ENCODE measurements at regions not wholly inside any gene's neighbourhood (a gene's known extent, or its start where the extent isn't known, plus 50 kb on each side); places are given as distances from the start of the nearest gene placed in this dataset.

DNA sequence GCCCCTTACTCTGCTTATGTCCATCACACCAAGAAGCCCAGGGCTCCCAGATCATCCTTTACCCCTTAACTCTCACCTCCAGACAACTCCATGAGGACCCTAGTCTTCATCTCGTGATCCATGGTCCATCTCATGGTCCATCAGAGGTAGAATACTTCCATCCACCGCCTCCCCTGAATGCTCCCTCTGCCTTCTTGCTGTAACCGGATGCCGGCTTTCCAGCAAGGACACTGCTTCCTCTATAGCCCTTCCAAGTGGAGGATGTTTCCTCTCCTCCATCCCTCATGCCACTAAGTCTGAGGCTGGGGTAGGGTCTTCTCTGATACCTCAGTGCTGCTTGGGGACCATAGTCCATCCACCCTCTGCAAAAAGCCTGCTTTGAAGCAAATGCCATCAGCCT, 118.6 kb upstream of the SIX2 start:
- no peaks in the 10 kb centered on the region for H3K4me1 Mint-ChIP-seq
- H3K27ac Mint-ChIP-seq (ENCODE audit: unreplicated experiment) = no peak overlapping the region
- H3K9me3 Mint-ChIP-seq = no peaks in the 10 kb centered on the region
- no peak for DNase-seq (ENCODE audit: low read depth, low spot score)
- no peaks in the 10 kb centered on the region for H3K27me3 Mint-ChIP-seq (ENCODE audit: low read depth)
- no peaks in the 10 kb centered on the region for H3K36me3 Mint-ChIP-seq (ENCODE audit: low read depth)
- H3K4me3 Mint-ChIP-seq = no peak overlapping the region
- TF ChIP-seq CTCF (conservative IDR thresholded peaks at IDR 0.05) = no peak

- TF ChIP-seq CTCF (conservative IDR thresholded peaks at IDR 0.05) = no peak
- Mint-ChIP-seq H3K9me3 (no peaks in the 10 kb centered on the region), H3K36me3 (ENCODE audit: low read depth) (no peaks in the 10 kb centered on the region)
Observed at GRCh38 chr2:45127321-45127720, 118.1 kb upstream of the SIX2 start.

GRCh38 chr2:45125232-45125631, 116.0 kb upstream of the SIX2 start:
- no peak overlapping the region for H3K27ac Mint-ChIP-seq (ENCODE audit: unreplicated experiment)
- H3K9me3 Mint-ChIP-seq = peaks cover under 1% of the 10 kb centered on the region
- no peaks in the 10 kb centered on the region for H3K27me3 Mint-ChIP-seq (ENCODE audit: low read depth)
- TF ChIP-seq CTCF (conservative IDR thresholded peaks at IDR 0.05) = no peak
- H3K4me3 Mint-ChIP-seq = no peak overlapping the region
- DNase-seq (ENCODE audit: low read depth, low spot score) = no peak
- H3K4me1 Mint-ChIP-seq = no peaks in the 10 kb centered on the region
- no peaks in the 10 kb centered on the region for H3K36me3 Mint-ChIP-seq (ENCODE audit: low read depth)

More at GRCh38 chr2:45127321-45127720, 118.1 kb upstream of the SIX2 start:
- Mint-ChIP-seq H3K27me3 (ENCODE audit: low read depth) (no peaks in the 10 kb centered on the region), H3K4me1 (no peaks in the 10 kb centered on the region), H3K27ac (ENCODE audit: unreplicated experiment) (no peak overlapping the region), H3K4me3 (no peak overlapping the region)
- DNase-seq (ENCODE audit: low read depth, low spot score) = no peak

DNA sequence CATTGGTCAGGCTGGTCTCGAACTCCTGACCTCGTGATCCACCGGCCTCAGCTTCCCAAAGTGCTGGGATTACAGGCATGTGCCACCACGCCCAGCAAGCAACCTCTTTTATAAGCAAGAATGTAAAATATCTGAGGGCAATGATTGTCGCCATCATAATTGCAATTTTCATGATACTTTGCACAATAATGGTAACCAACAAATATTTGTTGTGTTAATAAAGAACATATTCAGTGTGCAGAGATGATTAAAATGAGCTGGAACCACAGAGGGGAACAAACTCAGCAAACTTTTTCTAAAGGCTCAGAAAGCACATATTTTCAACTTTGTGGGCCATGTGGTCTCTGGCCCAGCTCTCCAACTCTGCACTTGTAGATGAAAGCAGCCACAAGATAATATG, 115.2 kb upstream of the SIX2 start:
- DNase-seq (ENCODE audit: low read depth, low spot score) = no peak
- H3K4me3 Mint-ChIP-seq = no peak overlapping the region
- H3K4me1 Mint-ChIP-seq = no peaks in the 10 kb centered on the region
- H3K36me3 Mint-ChIP-seq (ENCODE audit: low read depth) = no peaks in the 10 kb centered on the region
- H3K9me3 Mint-ChIP-seq = peaks cover 4% of the 10 kb centered on the region
- no peak overlapping the region for H3K27ac Mint-ChIP-seq (ENCODE audit: unreplicated experiment)
- H3K27me3 Mint-ChIP-seq (ENCODE audit: low read depth) = no peaks in the 10 kb centered on the region
- no peak for TF ChIP-seq CTCF (conservative IDR thresholded peaks at IDR 0.05)

DNA sequence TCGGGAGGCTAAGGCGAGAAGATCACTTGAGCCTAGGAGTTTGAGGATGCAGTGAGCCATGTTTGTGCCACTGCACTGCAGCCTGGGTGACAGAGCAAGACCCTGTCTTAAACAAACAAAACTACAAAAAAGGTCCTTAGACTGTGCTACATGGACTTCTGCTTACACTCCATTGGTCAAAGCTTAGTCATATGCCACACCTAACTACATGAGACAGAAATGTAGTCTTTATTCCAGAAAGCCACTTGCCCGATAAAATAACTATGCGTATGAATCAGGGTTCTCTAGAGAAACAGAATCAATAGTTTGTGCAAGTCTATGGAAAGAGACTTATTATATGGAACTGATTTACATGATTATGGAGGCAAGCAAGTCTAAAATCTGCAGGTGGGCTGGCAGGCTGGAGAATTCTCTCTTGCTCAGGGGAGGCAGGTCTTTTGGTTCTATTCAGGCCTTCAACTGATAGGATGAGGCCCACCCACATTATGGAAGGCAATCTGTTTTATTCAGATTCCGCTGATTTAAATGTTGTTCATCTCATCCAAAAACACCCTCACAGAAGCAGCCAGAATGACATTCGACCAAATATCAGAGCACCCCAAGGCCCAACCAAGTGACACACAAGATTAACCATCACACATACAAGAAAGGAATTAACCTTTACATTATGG, 114.4 kb upstream of the SIX2 start:
- H3K27ac Mint-ChIP-seq (ENCODE audit: unreplicated experiment) = no peak overlapping the region
- H3K36me3 Mint-ChIP-seq (ENCODE audit: low read depth) = no peaks in the 10 kb centered on the region
- no peaks in the 10 kb centered on the region for H3K27me3 Mint-ChIP-seq (ENCODE audit: low read depth)
- H3K4me1 Mint-ChIP-seq = no peaks in the 10 kb centered on the region
- peaks cover 4% of the 10 kb centered on the region for H3K9me3 Mint-ChIP-seq
- H3K4me3 Mint-ChIP-seq = no peak overlapping the region
- no peak for TF ChIP-seq CTCF (conservative IDR thresholded peaks at IDR 0.05)
- no peak for DNase-seq (ENCODE audit: low read depth, low spot score)

Measured in neural crest cell (in vitro differentiated cells).